Kidney (tissue), 13 donors: ENCODE measurements at regions not wholly inside any gene's neighbourhood (a gene's known extent, or its start where the extent isn't known, plus 50 kb on each side); places are given as distances from the start of the nearest gene placed in this dataset.

ENCODE experiments used
- DNase-seq, 5 donors: peaks; one replicate each; pipeline ENCODE4 v3.0.0-alpha.2; 2013 to 2020
- FAIRE-seq: peaks from 2 replicates; lab custom pipeline; 2012; peaks lifted over from hg19 to GRCh38; lab: Jason Lieb, UNC
- H3K27ac ChIP-seq, 2 donors: one replicate each; pipeline ENCODE4 v1.7.0; 2013; ENCODE audit warnings: low read depth in 2 of 2, low read length in 2 of 2, inconsistent platforms in 1 of 2
- H3K27me3 ChIP-seq: one replicate; pipeline ENCODE4 v1.7.1; 2013; ENCODE audit warnings: low read length, inconsistent platforms; ENCODE audit not compliant: control insufficient read depth, insufficient read depth
- H3K36me3 ChIP-seq, 3 donors: one replicate each; pipeline versions ENCODE4 v1.7.0 to v1.7.1; 2013; ENCODE audit warnings: low read length in 3 of 3, control low read depth in 1 of 3, inconsistent platforms in 1 of 3; ENCODE audit not compliant: insufficient read depth in 3 of 3, control insufficient read depth in 2 of 3
- H3K4me1 ChIP-seq, 3 donors: one replicate each; pipeline versions ENCODE4 v1.7.0 to v1.7.1; 2013; ENCODE audit warnings: low read length in 3 of 3, inconsistent platforms in 1 of 3, low read depth in 1 of 3; ENCODE audit not compliant: control insufficient read depth in 2 of 3, insufficient read depth in 2 of 3
- H3K4me3 ChIP-seq, 3 donors: one replicate each; pipeline versions ENCODE4 v1.7.0 to v1.8.1; 2013; ENCODE audit warnings: low read length in 3 of 3, control low read depth in 1 of 3, inconsistent platforms in 1 of 3
- H3K9ac ChIP-seq, 3 donors: one replicate each; pipeline versions ENCODE4 v1.7.0 to v1.7.1; 2013; ENCODE audit warnings: low read length in 3 of 3, control low read depth in 1 of 3, inconsistent platforms in 1 of 3
- H3K9me3 ChIP-seq, 3 donors: one replicate each; pipeline versions ENCODE4 v1.7.0 to v1.7.1; 2013; ENCODE audit warnings: low read length in 3 of 3, control low read depth in 1 of 3, inconsistent platforms in 1 of 3; ENCODE audit not compliant: control insufficient read depth in 2 of 3, insufficient read depth in 1 of 3
- intact Hi-C: fragments of 100-400 bp; cut with DNase I; formaldehyde crosslinking; loops from one replicate; pipeline ENCODE4 v1.11.1; 2022
- TF ChIP-seq, protein P1 (sequence below): IDR thresholded peaks from 3 replicates; pipeline ENCODE4 v1.5.1; 2012; ENCODE audit warnings: mild to moderate bottlenecking, moderate library complexity, borderline replicate concordance; ENCODE audit not compliant: insufficient read depth; ENCODE audit errors: extremely low read depth
- donor health status: control.
- donor health status: control.
- donor health status: control.
- donor health status: control.
- donor health status: control.
- donor health status: DM: yes; HTN: yes; CAD: no.
- donor health status: Normal renal cell carcinoma (clear cell type).

GRCh38 chr18:27636576-27637085, 451.5 kb upstream of the CHST9 start:
- Histone ChIP-seq H3K9me3 (no peaks in the 10 kb centered on the region), H3K27me3 (no peaks in the 10 kb centered on the region), H3K9ac (no peak overlapping the region), H3K27ac (no peak overlapping the region), H3K36me3 (no peaks in the 10 kb centered on the region), H3K4me3 (no peak overlapping the region), H3K4me1 (no peaks in the 10 kb centered on the region)
- intact Hi-C loops = no loop called here
- TF ChIP-seq, protein P1, sequence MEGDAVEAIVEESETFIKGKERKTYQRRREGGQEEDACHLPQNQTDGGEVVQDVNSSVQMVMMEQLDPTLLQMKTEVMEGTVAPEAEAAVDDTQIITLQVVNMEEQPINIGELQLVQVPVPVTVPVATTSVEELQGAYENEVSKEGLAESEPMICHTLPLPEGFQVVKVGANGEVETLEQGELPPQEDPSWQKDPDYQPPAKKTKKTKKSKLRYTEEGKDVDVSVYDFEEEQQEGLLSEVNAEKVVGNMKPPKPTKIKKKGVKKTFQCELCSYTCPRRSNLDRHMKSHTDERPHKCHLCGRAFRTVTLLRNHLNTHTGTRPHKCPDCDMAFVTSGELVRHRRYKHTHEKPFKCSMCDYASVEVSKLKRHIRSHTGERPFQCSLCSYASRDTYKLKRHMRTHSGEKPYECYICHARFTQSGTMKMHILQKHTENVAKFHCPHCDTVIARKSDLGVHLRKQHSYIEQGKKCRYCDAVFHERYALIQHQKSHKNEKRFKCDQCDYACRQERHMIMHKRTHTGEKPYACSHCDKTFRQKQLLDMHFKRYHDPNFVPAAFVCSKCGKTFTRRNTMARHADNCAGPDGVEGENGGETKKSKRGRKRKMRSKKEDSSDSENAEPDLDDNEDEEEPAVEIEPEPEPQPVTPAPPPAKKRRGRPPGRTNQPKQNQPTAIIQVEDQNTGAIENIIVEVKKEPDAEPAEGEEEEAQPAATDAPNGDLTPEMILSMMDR = no peak
- DNase-seq = no peak
- no peak for FAIRE-seq

DNA sequence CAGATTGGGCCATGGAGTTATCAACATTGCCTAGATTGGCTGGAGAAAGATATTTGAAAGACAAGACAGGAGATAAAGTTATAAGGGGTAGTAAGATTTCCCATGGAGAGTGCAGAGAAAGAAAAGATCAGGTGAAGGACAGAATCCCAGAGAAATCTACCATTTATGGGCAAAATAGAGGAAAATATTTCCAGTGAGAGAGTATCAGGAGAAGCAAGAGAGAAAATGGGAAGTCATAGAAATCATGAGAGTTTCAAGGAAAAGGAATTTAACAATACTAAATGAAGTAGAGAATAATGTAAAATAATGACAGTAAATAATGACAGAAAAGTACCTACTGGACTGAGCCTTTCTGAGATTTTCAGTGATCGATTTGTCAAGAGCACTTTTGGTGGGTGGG, 447.6 kb upstream of the CHST9 start:
- Histone ChIP-seq H3K9ac (no peak overlapping the region), H3K4me1 (no peaks in the 10 kb centered on the region), H3K27ac (no peak overlapping the region), H3K36me3 (no peaks in the 10 kb centered on the region), H3K9me3 (no peaks in the 10 kb centered on the region), H3K4me3 (no peak overlapping the region), H3K27me3 (no peaks in the 10 kb centered on the region)
- FAIRE-seq (no peak), DNase-seq (no peak)
- intact Hi-C loops = no loop called here
- TF ChIP-seq, protein P1 = no peak

GRCh38 chr18:27627927-27628326, 442.8 kb upstream of the CHST9 start:
- TF ChIP-seq, protein P1 = no peak
- no peak overlapping the region for H3K4me3 ChIP-seq
- no peaks in the 10 kb centered on the region for H3K36me3 ChIP-seq
- DNase-seq (no peak), FAIRE-seq (no peak)
- H3K27me3 ChIP-seq = no peaks in the 10 kb centered on the region
- no peak overlapping the region for H3K27ac ChIP-seq
- intact Hi-C loops = no loop called here
- no peaks in the 10 kb centered on the region for H3K9me3 ChIP-seq
- no peaks in the 10 kb centered on the region for H3K4me1 ChIP-seq
- no peak overlapping the region for H3K9ac ChIP-seq
